ENCODE measurements at regions not wholly inside any gene's neighbourhood (a gene's known extent, or its start where the extent isn't known, plus 50 kb on each side); places are given as distances from the start of the nearest gene placed in this dataset.

DNA sequence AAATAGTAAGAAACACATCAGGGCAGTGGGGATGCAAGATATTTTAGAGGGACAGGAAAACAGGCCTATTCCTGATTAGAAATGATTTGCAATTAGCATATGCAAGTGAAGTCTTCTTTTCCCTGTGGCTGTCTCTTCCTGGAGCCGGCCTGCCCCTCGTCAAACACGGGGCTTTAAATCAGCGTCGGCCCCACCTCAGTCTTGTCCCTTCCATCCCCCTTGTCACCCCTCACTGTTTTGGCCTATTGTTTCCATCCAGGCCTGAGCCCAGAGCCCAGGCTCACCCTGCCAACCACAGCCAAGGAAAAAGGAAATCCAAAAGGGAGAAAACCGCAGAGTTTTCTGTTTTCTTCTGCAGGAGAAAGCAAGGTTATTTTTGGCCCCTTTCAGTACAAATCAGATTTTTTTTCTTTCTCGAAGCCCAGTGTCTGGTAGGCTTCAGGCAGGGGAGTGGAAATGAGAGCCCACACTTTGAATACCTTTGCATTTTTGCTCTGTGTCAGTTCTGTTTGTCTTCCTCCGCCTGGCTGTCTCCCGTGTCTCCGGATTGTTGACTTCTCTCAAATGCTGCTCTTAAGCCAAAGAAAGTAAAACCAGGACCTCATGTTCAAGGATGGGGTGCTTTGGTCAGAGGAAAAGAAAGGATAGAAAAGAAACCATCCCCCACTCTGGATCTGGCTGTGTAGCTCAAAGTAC, 399.9 kb upstream of the CDH11 start:
- DNase-seq (ENCODE audit: low read depth in 2 of 2): no peak

DNA sequence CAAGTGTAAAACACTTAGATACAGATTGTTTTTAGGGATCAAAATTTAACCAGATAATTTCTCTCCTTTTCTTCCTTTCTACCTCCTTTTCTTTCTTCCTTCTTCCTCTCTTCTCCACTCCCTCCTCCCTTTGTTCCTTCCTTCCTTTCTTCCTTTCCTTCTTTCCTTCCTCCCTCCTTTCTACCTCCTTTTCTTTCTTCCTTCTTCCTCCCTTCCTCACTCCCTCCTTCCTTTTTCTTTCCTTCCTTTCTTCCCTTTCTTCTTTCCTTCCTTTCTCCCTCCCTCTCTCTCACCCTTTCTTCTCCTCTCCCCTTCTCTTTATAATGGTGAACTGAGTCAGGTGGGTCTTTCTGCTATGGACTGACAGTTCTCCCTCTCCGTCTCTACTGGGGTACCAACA, 397.5 kb upstream of the CDH11 start:
- DNase-seq (ENCODE audit: low read depth in 2 of 2): no peak

DNA sequence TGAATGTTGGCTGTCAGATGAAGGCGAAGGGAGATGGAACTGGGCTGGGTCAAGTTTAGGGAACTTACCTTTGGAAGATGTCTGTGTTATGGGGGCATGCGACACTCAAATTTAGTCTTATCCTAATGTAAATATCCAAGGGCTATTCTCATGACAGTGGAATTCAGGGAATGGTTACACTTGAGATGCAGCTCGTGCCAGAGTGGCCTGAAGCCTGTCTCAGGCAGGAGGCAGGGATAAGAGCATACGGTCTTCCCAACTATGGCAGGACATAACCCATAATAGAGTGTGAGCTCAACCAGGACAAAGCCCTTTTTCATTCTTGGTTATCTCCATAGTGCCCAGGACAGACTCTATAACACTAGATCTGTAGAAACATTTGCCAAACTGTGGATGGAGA, 393.3 kb upstream of the CDH11 start:
- DNase-seq (ENCODE audit: low read depth in 2 of 2): no peak

DNA sequence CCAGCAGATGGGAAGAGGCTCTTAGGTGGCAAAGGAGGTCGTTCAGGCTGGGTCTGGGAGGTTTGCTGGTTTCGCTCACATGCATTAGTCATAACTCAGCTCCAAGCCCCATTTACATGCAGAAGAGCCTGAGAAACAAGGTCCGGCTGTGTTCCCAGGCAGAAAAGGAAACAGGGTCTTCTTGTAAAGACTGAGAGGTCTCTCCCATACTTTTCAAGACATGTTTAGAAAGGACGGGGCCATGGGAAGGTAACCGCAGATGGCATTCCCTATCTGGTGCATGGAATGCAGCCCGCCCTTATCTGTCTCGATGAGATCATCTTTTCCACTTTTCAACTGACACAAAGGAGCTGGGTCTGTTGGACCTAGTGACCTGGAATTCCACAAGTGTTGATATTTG, 389.0 kb upstream of the CDH11 start:
- DNase-seq (ENCODE audit: low read depth in 2 of 2): no peak

DNA sequence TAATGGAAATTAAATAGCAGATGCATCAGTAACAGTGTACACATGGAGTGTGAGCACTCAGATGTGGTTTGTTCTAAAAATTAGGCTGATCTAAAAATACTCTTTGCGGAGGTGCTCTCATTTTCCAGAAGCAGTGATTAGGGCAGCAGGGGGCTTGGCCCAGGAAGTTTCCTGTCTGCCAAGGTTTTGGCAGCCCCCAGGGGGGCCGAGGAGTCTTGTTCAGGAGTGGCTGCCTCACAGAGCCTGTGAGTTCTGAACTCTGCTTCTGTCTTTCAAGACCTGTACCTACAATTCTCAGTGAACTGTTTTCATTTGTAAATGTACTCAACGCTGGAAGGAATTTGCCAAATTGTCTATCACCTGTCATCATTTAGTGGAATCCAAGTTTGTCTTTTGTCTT, 388.4 kb upstream of the CDH11 start:
- no peak for DNase-seq (ENCODE audit: low read depth in 2 of 2)

DNA sequence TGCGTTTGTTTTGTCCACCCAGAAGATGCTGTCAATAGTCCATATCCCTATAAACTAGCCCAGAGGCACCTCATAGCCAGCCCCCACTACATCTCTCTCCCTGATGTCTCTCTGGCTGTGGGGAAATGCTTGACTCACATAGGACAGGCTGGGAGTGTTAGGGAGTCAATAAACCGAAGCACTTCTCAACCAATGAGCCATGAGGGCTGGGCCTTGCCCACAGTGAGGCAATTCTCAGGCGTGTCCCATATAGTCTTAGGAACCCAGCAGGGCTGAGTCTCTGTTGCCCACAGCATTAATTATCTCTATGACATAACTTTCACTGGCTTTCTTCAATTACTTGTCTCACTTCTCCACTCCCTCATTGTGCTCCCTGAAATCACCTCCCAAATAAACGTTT, 387.3 kb upstream of the CDH11 start:
- no peak for DNase-seq (ENCODE audit: low read depth in 2 of 2)

DNA sequence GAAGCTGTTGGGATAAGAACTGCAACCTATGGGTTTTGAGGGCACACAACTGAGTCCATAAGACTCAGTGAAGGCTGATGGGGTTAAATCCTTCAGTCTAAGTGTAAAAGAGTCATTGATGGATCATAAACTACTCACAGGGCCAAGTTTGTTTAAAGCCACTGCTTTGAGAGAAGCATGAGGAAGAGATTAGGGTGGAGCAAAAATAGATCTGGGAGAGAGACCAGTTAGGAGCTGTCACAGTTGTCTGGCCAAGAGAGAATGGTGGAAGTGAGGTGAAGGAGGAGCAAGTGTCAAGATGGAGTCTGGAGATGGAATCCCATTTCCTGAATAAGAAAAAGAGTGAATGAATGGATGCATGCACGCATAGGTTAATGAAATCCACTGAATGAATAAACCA, 379.1 kb upstream of the CDH11 start:
- DNase-seq (ENCODE audit: low read depth in 2 of 2): no peak

DNA sequence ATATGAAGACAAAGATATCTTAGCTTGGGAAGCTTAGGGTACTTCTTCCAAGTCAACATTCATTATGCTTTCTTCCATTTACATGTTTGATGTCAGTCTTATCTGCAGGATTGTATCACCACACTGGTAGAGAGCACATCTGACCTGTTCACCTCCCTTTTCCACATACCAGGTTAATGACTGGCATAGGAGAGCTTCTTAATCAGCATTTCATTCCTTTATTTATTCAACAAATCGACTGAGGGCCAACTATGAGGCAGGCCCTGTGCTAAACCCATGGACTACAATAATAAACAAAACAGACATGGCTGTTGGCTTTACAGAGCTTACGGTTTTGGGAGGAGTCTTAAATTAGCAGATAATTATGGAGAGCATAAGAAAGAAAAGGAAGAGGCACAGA, 378.1 kb upstream of the CDH11 start:
- DNase-seq (ENCODE audit: low read depth in 2 of 2): no peak

DNA sequence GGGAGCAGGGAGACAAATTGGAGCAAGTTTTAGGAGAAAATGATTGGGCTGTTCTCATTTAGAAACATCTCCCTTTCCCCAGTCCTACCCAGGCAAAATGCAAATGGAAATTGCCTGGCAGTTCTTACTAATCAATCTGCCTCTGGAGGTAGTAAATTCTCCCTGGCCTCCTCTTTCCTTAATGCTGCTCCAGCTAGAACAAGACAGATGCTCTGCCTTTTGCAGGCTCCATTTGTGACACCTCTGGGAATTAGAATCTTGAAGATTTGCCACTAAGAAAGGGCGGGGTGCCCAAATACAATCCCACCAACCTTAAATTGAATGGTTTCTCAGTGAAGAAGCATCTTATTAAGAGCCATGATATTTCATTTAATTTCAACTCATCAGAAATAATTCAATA, 377.7 kb upstream of the CDH11 start:
- DNase-seq (ENCODE audit: low read depth in 2 of 2): no peak

DNA sequence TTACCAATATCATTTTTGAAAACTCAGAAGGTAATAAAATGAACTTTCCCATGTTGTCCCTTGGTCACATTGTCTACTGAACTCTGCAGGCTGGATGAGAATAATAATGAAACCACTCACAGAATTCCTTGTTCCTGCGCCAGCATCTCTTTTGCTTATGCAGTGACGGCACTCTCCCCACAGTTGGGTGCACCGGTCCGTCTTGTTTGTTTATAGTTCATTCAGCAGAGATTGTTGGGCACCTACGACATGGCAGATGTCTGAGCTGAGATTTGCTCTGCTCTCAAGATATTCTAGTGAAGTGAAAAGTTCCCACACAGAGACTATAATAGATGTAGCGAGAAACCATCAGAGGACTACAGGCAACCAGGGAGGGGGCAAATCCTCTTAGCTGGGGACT, 375.7 kb upstream of the CDH11 start:
- no peak for DNase-seq (ENCODE audit: low read depth in 2 of 2)

DNA sequence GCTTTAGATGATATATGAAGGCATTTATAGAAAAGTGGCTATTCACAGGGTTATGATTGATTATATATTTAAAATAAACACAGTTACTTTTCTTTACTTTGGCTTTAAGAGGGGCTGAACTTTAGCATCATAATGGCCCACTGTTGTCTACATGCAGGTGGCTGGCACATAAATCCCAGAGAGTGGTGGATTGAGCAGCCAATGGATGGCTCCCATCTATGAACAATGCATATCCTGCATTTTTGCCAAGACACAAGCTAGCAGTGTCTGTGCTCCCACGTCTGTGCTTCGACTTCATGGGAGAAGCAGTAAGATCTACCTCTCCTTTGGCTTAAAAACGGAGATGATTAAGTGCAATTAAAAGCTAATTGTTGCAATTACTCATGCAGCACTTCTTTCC, 373.2 kb upstream of the CDH11 start:
- DNase-seq (ENCODE audit: low read depth in 2 of 2): no peak

DNA sequence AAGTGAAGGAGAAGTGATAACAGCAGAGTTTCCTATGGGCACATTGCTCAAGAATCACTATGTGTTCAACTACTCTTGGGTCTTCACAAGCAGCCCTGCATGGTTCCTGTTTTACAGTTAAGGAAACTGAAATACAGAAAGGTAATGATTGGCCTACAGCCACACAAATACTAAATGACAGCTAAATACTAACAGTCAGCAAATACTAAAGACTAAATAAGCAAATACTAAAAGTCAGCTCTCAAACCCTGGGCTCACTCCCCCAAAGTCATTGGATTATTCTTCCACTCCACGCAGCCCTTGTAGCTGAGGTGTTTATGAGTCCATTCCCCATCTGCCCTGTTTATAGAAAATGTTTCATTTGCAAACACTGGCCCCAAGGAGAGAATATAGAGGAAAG, 372.7 kb upstream of the CDH11 start:
- no peak for DNase-seq (ENCODE audit: low read depth in 2 of 2)

DNA sequence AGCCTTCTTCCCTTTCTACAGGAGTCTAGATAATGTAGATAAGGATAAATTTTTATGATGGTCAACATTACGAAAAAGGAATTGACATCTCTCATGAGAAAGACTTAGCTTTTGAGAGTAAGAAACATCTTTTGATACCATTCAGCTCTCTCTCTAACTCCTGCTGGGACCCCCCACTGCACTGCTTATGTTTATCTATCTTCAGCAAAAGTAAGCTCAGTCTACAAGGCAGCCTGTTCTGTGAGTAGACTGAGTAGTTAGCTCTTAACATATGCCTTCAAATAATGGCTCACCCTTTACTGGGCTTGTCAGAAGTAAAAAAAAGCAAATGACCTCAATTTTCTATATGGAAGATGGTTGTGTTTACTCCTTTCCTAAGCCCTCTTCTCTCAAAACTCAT, 372.2 kb upstream of the CDH11 start:
- no peak for DNase-seq (ENCODE audit: low read depth in 2 of 2)

DNA sequence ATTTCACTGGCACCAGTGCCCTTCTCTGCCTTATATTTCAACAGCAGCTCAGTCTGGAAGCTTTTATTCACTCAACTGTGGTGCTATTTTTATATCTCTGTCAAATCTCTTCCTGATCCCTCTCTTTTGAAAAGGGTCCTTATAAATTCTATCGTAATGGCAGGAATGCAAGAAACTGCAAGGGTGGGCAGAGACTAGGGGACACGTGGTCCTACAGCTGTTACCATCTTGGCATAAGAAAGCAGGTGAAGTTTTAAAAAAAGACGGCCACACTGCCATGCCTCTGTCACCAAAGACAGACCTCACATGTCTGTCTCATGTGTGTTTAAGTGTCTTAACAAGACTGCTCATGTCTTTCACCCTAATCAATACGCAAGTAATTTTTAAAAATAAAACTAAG, 368.4 kb upstream of the CDH11 start:
- DNase-seq (ENCODE audit: low read depth in 2 of 2): no peak

DNA sequence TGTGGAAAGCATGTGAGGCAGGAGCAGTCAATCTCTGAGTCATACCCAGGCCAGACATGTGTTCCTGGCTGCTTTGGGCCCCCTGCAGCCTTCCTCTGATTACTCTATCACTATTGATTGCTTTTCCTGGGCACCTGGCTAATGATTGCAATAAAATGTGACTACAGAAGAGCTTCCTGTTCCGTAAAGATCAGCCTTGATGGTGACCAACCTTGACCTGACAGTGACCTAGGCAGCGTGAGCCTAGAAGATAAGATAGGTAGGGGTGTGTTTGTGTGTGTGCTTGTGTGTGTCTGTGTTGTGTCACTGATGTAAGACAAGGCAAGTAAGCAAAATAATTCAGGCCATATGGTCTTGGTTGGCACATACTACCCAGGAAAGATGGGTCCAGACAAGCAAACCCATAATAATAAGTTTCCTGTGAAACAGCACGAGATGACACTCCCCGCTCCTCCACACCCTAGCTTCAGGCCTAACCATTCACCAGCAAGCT, 367.7 kb upstream of the CDH11 start:
- no peak for DNase-seq (ENCODE audit: low read depth in 2 of 2)

DNA sequence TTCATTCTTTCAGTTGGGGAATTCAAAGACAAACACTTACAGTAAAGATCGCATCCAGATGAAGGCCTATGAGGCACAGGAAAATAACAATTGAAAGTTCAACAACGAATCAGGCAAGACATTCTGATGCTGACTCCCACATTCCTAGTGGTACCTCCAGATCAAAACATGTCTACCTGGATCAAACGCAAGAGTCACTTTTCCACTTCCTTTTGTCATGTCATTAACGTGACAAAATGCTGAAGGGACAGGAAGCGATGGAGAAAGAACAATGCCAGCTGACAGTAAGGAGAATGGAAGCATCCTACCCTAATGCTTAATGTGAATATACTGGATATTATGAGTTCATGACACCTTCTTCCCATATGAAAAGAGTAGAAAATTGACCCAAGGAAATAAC, 365.4 kb upstream of the CDH11 start:
- no peak for DNase-seq (ENCODE audit: low read depth in 2 of 2)

DNA sequence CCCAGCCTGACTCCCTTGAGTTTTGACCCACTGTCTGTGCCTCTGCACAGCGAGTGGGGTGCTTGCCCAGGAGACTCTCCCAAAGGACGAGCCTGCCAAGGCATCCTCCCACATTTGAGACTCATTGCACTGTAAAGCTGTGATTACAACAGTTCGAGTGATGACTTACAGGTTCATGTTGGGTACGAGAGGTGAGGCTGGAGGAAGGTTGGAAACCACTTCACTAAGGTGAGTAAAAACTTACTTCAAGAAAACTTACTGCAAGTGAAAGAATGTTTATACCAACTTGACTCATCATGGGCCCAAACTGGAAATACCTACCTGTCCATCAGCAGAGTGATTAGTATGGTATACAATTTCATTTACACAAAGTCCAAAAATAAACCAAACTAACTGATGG, 360.1 kb upstream of the CDH11 start:
- no peak for DNase-seq (ENCODE audit: low read depth in 2 of 2)

DNA sequence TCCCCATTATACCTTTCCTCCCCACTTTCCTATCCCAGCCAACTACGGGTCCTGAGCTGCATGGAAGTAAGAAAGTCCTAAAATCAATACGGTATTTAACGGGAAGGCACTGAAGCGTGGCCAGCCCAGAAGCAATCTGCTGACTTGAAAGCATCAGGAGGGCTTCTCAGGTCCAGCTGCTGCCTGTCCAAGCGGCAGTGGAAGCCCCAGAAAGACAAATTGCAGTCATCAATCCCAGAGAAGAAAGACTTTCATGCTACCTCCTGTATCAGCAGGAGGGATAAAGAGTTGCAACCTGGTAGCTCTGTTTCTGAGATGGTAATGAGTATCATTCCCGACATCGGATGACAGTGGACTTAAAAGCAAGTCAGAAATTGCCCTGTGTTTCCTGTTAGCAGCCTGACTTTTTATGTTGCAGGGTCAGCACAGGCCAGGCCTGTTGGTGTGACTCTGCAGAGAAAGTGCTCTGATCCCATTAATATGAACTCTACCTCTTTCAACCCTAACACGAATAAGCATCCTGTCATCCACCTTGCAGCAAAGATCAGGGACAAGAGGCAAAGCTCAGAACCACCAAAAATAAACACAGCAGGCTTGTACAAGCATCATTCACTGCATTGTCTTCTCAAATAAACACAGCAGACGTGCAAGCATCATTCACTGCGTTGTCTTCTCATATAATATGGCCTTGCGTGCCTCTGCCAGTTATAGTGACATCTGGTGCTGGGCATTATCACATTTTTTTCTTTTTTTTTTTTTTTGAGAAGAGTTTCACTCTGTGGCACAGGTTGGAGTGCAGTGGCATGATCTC, 358.6 kb upstream of the CDH11 start:
- DNase-seq (ENCODE audit: low read depth in 2 of 2): no peak

DNA sequence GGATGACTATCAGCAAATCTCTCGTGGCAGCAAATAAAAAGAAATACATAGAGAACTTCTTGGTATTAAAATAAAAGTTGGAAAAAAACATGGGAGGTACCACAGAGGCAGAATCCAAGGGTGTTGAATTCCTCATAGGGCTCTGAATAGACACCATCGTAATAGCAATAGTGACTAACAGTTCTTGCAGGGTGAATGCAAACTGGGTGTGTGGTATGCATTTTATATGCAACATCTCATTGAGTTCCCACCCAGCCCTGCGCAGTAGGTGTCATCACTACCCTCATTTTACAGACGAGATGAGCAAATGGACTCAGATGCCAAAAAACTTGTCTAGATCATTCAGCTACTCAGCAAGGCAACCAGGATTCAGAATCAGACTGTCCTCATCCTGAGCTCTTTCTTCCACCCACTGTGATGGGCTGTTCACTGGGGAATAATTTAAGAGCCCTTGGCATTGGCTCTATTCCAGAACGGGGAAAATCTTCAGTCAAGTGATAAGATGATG, 354.6 kb upstream of the CDH11 start:
- DNase-seq (ENCODE audit: low read depth in 2 of 2): no peak

DNA sequence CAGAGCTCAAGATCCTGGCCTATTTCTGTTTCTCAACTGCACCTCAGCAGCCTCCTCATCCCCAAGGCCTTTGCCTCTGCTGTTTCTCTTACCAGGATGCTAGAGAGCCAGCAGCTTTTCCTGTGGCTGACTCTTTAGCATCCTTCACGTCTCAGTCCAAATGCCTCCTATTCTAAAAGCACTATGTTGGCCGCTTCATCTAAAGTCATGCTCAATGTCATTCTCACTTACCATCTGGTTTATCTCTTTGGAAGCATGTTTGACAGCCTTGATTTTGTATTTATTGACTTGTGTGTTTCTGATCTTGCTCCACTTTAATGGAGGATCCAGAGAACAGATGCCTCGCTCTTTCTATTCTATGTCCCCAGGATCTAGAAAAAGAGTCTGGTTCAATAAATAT, 351.8 kb upstream of the CDH11 start:
- DNase-seq (ENCODE audit: low read depth in 2 of 2): no peak

DNA sequence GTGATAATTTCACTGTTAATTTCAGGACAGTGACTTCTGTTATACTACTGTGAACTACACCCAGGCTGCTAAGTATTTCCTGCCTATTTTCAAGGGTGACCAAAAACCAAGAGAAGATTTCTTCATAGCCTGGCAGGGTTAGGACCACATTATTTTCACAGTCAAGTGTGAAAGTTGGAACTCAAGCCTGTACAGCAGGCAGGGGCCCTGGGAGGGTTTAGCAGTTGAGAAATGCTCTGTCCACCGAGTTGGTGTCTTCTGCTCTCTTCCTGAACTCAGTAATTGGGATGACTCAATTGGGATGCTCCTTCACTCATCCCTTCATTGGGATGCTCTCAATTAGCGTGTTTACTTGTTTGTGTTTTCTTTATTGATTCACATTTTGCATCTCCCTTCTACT, 347.3 kb upstream of the CDH11 start:
- no peak for DNase-seq (ENCODE audit: low read depth in 2 of 2)

DNA sequence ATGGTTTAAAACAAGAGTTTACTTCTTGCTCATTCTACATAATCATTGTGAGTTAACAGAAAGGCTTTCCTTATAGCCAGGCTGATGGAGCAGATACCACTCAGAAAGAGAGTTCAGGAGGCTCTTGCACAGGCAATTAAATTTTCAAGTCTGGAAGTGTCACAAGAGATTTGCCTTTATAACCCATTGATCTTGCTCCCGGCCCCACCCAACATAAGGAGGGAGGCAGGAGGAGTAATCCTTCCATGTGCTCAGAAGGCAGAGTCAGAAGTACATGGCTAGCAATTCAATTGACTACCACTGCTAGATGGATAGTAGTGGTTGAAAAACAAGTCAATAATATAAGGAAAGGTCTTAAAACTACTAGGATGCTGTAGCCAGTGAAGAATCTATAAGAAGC, 346.3 kb upstream of the CDH11 start:
- no peak for DNase-seq (ENCODE audit: low read depth in 2 of 2)

DNA sequence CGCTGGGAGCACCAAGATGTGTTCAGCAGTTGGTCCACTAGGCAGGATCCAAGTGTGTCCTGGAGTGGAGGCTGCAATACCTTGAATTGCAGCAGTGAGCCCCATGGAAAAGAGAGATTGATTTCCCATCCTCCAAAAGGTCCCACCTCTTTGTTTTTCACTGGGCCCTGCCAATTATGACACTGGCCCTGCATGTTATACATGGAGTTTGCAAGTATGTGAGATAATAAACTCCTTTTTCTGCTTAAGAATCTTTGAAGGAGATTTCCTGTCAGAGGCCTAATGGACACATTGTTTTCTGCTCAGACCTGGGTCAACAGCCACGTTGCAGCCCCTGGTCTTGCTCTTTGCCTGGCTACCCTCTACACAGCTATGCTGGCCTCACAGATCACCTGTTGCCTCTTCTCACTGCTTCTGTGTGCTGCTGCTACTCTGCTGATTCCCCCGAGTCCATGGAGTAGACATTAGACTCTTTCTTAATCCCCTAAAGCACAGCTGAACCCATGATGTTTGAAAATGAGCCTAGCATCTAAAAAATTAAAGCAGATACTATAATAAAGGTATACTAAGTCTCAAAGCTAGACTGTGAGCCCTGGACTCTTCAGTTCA, 341.9 kb upstream of the CDH11 start:
- DNase-seq (ENCODE audit: low read depth in 2 of 2): no peak

All from stimulated activated CD4-positive, alpha-beta T cell treated with anti-CD3 and anti-CD28 coated beads, Interleukin-1b, Interleukin-23, amount 100 ng/mL, for 1 hour (primary cell).